Loucy (cell line): ENCODE measurements at regions not wholly inside any gene's neighbourhood (a gene's known extent, or its start where the extent isn't known, plus 50 kb on each side); places are given as distances from the start of the nearest gene placed in this dataset.

Experiments
- EZH2phosphoT487 ChIP-seq: fragments of 200-600 bp; IDR thresholded peaks from 2 replicates; pipeline ENCODE4 v1.6.1; 2018; ENCODE audit warnings: antibody characterized with exemption, mild to moderate bottlenecking, moderate library complexity, borderline replicate concordance
- TF ChIP-seq, protein P1 (sequence below): fragments of 200-600 bp; sonication (generic); conservative IDR thresholded peaks from 2 replicates; pipeline ENCODE4 v1.5.1; 2014; ENCODE audit warnings: mild to moderate bottlenecking, antibody characterized with exemption, low read length

DNA sequence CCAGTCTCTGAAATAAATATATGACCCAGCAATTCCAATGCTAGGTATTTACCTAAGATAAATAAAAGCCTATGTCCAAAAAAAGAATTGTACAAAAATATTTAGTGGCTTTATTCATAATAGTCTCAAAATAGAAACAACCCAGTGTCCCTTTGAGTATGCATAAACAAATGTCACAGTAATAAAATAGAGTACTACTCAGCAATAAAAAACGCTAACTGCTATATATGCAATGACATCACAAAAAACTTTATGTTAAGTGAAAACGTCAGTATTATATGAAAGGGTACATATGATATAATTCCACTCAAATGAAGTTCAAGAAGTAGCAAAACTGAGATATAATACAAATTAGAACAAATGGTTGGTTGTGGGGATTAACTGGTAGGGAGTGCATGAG is 286.5 kb upstream of the MAN1A1 start:
- TF ChIP-seq, protein P1, sequence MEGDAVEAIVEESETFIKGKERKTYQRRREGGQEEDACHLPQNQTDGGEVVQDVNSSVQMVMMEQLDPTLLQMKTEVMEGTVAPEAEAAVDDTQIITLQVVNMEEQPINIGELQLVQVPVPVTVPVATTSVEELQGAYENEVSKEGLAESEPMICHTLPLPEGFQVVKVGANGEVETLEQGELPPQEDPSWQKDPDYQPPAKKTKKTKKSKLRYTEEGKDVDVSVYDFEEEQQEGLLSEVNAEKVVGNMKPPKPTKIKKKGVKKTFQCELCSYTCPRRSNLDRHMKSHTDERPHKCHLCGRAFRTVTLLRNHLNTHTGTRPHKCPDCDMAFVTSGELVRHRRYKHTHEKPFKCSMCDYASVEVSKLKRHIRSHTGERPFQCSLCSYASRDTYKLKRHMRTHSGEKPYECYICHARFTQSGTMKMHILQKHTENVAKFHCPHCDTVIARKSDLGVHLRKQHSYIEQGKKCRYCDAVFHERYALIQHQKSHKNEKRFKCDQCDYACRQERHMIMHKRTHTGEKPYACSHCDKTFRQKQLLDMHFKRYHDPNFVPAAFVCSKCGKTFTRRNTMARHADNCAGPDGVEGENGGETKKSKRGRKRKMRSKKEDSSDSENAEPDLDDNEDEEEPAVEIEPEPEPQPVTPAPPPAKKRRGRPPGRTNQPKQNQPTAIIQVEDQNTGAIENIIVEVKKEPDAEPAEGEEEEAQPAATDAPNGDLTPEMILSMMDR: no peak
- TF ChIP-seq EZH2phosphoT487: no peak
